H9 (cell line): ENCODE measurements at regions not wholly inside any gene's neighbourhood (a gene's known extent, or its start where the extent isn't known, plus 50 kb on each side); places are given as distances from the start of the nearest gene placed in this dataset.

ENCODE experiments used
- DNase-seq: peaks from one replicate; pipeline ENCODE4 v3.0.0-alpha.2; 2017
- H2AFZ ChIP-seq: one replicate; pipeline ENCODE4 v1.6.1; 2013; ENCODE audit warnings: mild to moderate bottlenecking, low read length, control low read depth, moderate library complexity
- H2AK5ac ChIP-seq: 2 replicates; pipeline ENCODE4 v1.6.1; 2013; ENCODE audit warnings: low read length, control low read depth, mixed read lengths; ENCODE audit not compliant: insufficient read length
- H2BK120ac ChIP-seq: one replicate; pipeline ENCODE4 v1.6.1; 2013; ENCODE audit warnings: low read depth, mild to moderate bottlenecking, low read length, control low read depth, inconsistent platforms; ENCODE audit not compliant: poor library complexity, severe bottlenecking
- H2BK12ac ChIP-seq: 2 replicates; pipeline ENCODE4 v1.6.1; 2013; ENCODE audit warnings: low read length, control low read depth, mixed read lengths, low read depth; ENCODE audit not compliant: insufficient read length
- H2BK15ac ChIP-seq: 2 replicates; pipeline ENCODE4 v1.6.1; 2013; ENCODE audit warnings: low read depth, low read length, control low read depth
- H2BK20ac ChIP-seq: one replicate; pipeline ENCODE4 v1.6.1; 2013; ENCODE audit warnings: low read depth, mild to moderate bottlenecking, low read length, control low read depth, inconsistent platforms; ENCODE audit not compliant: poor library complexity, severe bottlenecking
- H2BK5ac ChIP-seq: 2 replicates; pipeline ENCODE4 v1.6.1; 2013; ENCODE audit warnings: low read length, control low read depth, mixed read lengths; ENCODE audit not compliant: insufficient read length
- H3K14ac ChIP-seq: 2 replicates; pipeline ENCODE4 v1.6.1; 2013; ENCODE audit warnings: low read length, control low read depth; ENCODE audit not compliant: insufficient read depth
- H3K18ac ChIP-seq: 2 replicates; pipeline ENCODE4 v1.6.1; 2013; ENCODE audit warnings: low read depth, mild to moderate bottlenecking, mixed read lengths, low read length, control low read depth; ENCODE audit not compliant: insufficient read length
- H3K23ac ChIP-seq: 2 replicates; pipeline ENCODE4 v1.6.1; 2013; ENCODE audit warnings: low read length, control low read depth, mixed read lengths, low read depth; ENCODE audit not compliant: insufficient read length
- H3K23me2 ChIP-seq: 2 replicates; pipeline ENCODE4 v1.6.1; 2013; ENCODE audit warnings: low read depth, mild to moderate bottlenecking, mixed read lengths, low read length, control low read depth; ENCODE audit not compliant: insufficient read length, poor library complexity, severe bottlenecking
- H3K27ac ChIP-seq: 2 replicates; pipeline ENCODE4 v1.5.1; 2013; ENCODE audit warnings: low read length, control low read depth, mixed read lengths, low read depth; ENCODE audit not compliant: insufficient read length
- H3K27me3 ChIP-seq: 2 replicates; pipeline ENCODE4 v1.6.1; 2013; ENCODE audit warnings: low read length, control low read depth, inconsistent platforms; ENCODE audit not compliant: insufficient read depth
- H3K4ac ChIP-seq: 2 replicates; pipeline ENCODE4 v1.6.1; 2013; ENCODE audit warnings: low read depth, mild to moderate bottlenecking, control low read depth, inconsistent platforms, low read length, moderate library complexity
- H3K4me1 ChIP-seq: 2 replicates; pipeline ENCODE4 v1.6.1; 2013; ENCODE audit warnings: low read length, control low read depth, inconsistent platforms; ENCODE audit not compliant: insufficient read depth
- H3K4me2 ChIP-seq: 2 replicates; pipeline ENCODE4 v1.6.1; 2013; ENCODE audit warnings: low read length, control low read depth, mixed read lengths; ENCODE audit not compliant: insufficient read length, insufficient read depth
- H3K56ac ChIP-seq: 2 replicates; pipeline ENCODE4 v1.6.1; 2013; ENCODE audit warnings: low read depth, mild to moderate bottlenecking, mixed read lengths, low read length, control low read depth; ENCODE audit not compliant: insufficient read length
- H3K79me1 ChIP-seq: 2 replicates; pipeline ENCODE4 v1.6.1; 2013; ENCODE audit warnings: low read depth, mild to moderate bottlenecking, moderate library complexity, low read length, control low read depth, inconsistent platforms; ENCODE audit not compliant: insufficient read depth, poor library complexity, severe bottlenecking
- H3K79me2 ChIP-seq: 2 replicates; pipeline ENCODE4 v1.6.1; 2013; ENCODE audit warnings: low read length, control low read depth, inconsistent platforms; ENCODE audit not compliant: insufficient read depth
- H3K9ac ChIP-seq: 2 replicates; pipeline ENCODE4 v1.6.1; 2013; ENCODE audit warnings: low read length, control low read depth, mixed read lengths; ENCODE audit not compliant: insufficient read length; ENCODE audit errors: extremely low read depth
- H3K9me3 ChIP-seq: one replicate; pipeline ENCODE4 v1.6.1; 2013; ENCODE audit warnings: low read depth, low read length, inconsistent platforms; ENCODE audit not compliant: control insufficient read depth
- H3T11ph ChIP-seq: one replicate; pipeline ENCODE4 v1.6.1; 2013; ENCODE audit warnings: mild to moderate bottlenecking, low read length, control low read depth, inconsistent platforms
- H4K20me1 ChIP-seq: one replicate; pipeline ENCODE4 v1.6.1; 2013; ENCODE audit not compliant: control insufficient read depth, insufficient read length, insufficient read depth
- H4K5ac ChIP-seq: 2 replicates; pipeline ENCODE4 v1.6.1; 2013; ENCODE audit warnings: low read depth, mild to moderate bottlenecking, mixed read lengths, low read length, control low read depth; ENCODE audit not compliant: insufficient read length
- H4K8ac ChIP-seq: replicated peaks from 2 replicates; pipeline ENCODE4 v1.6.1; 2013; ENCODE audit warnings: low read length, control low read depth, mixed read lengths, low read depth; ENCODE audit not compliant: insufficient read length
- H4K91ac ChIP-seq: 2 replicates; pipeline ENCODE4 v1.6.1; 2013; ENCODE audit warnings: low read depth, mild to moderate bottlenecking, moderate library complexity, mixed read lengths, low read length, control low read depth; ENCODE audit not compliant: insufficient read length
- H3K27ac Mint-ChIP-seq, 3 experiments: 2 replicates in 2 of 3; 3 replicates in 1 of 3; pipeline ENCODE4 v1.8.0; 2020 to 2021; ENCODE audit warnings: mixed read lengths in 3 of 3, mild to moderate bottlenecking in 1 of 3, moderate library complexity in 1 of 3
- H3K27me3 Mint-ChIP-seq: 2 replicates; pipeline ENCODE4 v1.8.0; 2021; ENCODE audit warnings: low read depth, mild to moderate bottlenecking, moderate library complexity, mixed read lengths
- H3K36me3 Mint-ChIP-seq, 3 experiments: 2 replicates in 2 of 3; 3 replicates in 1 of 3; pipeline ENCODE4 v1.8.0; 2020 to 2021; ENCODE audit warnings: low read depth in 3 of 3, mixed read lengths in 3 of 3; ENCODE audit not compliant: insufficient read depth in 1 of 3
- H3K4me1 Mint-ChIP-seq, 2 experiments: 2 replicates each; pipeline ENCODE4 v1.8.0; 2020; ENCODE audit warnings: mixed read lengths in 2 of 2
- H3K4me3 Mint-ChIP-seq, 2 experiments: 2 replicates in 1 of 2; 3 replicates in 1 of 2; pipeline ENCODE4 v1.8.0; 2020 to 2021; ENCODE audit warnings: mild to moderate bottlenecking in 2 of 2, mixed read lengths in 2 of 2, moderate library complexity in 1 of 2
- H3K9me3 Mint-ChIP-seq, 2 experiments: 2 replicates in 1 of 2; 3 replicates in 1 of 2; pipeline ENCODE4 v1.8.0; 2020; ENCODE audit warnings: mild to moderate bottlenecking in 2 of 2, mixed read lengths in 2 of 2, moderate library complexity in 1 of 2
- CTCF ChIP-seq: fragments of 200-600 bp; sonication (generic); conservative IDR thresholded peaks from 3 replicates; pipeline ENCODE4 v1.8.0; 2021; ENCODE audit warnings: antibody characterized with exemption, mild to moderate bottlenecking
- WGBS: extraction: QIAGEN DNeasy Blood & Tissue Kit; methylation state at CpG from one replicate; pipeline ENCODE4 v1.1.7; 2013; ENCODE audit warnings: missing lambda C conversion rate, low lambda C conversion rate, mixed read lengths; ENCODE audit not compliant: insufficient read length; ENCODE audit errors: extremely low coverage; 5-methylcytosine and 5-hydroxymethylcytosine counted together

GRCh38 chr1:193592317-193592716 lies 405.9 kb upstream of the B3GALT2 start:
- no peak overlapping the region for H3K27ac ChIP-seq
- no peak overlapping the region for H3K18ac ChIP-seq
- H3K9me3 Mint-ChIP-seq: no peaks in the 10 kb centered on the region
- H3K79me2 ChIP-seq: no peaks in the 10 kb centered on the region
- no peak overlapping the region for H3K56ac ChIP-seq
- H4K8ac ChIP-seq: no peak overlapping the region
- H3K14ac ChIP-seq: no peak overlapping the region
- no peak overlapping the region for H2BK120ac ChIP-seq
- peaks cover 58 to 65% of the 10 kb centered on the region in 2 experiments for H3K4me1 Mint-ChIP-seq
- no peak overlapping the region for H3K4ac ChIP-seq
- H2AK5ac ChIP-seq: no peak overlapping the region
- H4K20me1 ChIP-seq: no peaks in the 10 kb centered on the region
- no peak overlapping the region for H2BK5ac ChIP-seq
- no peak overlapping the region for H3T11ph ChIP-seq
- H2AFZ ChIP-seq: no peak overlapping the region
- no peaks in the 10 kb centered on the region for H3K79me1 ChIP-seq
- no peak overlapping the region for H4K91ac ChIP-seq
- no peaks in the 10 kb centered on the region for H3K27me3 ChIP-seq
- TF ChIP-seq CTCF: no peak
- no peak overlapping the region for H4K5ac ChIP-seq
- peak overlapping the region in 1 of 3 experiments; percentile 68; a peak in 2 of 7 replicates for H3K27ac Mint-ChIP-seq
- H3K23ac ChIP-seq: no peak overlapping the region
- no peak overlapping the region for H2BK15ac ChIP-seq
- no peak overlapping the region for H3K9ac ChIP-seq
- no peaks in the 10 kb centered on the region for H3K9me3 ChIP-seq
- DNase-seq: no peak
- no peaks in the 10 kb centered on the region for H3K36me3 Mint-ChIP-seq
- peaks cover 19% of the 10 kb centered on the region for H3K4me1 ChIP-seq
- no peak overlapping the region for H3K4me2 ChIP-seq
- no peaks in the 10 kb centered on the region; the same call in 1 of the 2 replicates for H3K27me3 Mint-ChIP-seq
- no peak overlapping the region for H2BK20ac ChIP-seq
- peaks cover 3% of the 10 kb centered on the region for H3K23me2 ChIP-seq
- no peak overlapping the region for H3K4me3 Mint-ChIP-seq
- no peak overlapping the region for H2BK12ac ChIP-seq
- WGBS: no CpG with 5 or more reads among the region's 2 CpGs
